GM23338 (cell line): ENCODE measurements at regions not wholly inside any gene's neighbourhood (a gene's known extent, or its start where the extent isn't known, plus 50 kb on each side); places are given as distances from the start of the nearest gene placed in this dataset.

Experiments
- ATAC-seq: fragments of 200-7000 bp; cut with Tn5 transposase; 3 replicates; pipeline ENCODE4 v1.9.1; 2020
- DNase-seq: peaks from one replicate; pipeline ENCODE4 v3.0.0-alpha.2; 2015; ENCODE audit warnings: low spot score
- H2AFZ ChIP-seq: fragments of 200-600 bp; sonication (generic); 2 replicates; pipeline ENCODE4 v1.8.0; 2016; ENCODE audit warnings: antibody characterized with exemption, mild to moderate bottlenecking, moderate library complexity
- H3F3A ChIP-seq: fragments of 200-600 bp; sonication (generic); replicated peaks from 2 replicates; pipeline ENCODE4 v1.8.0; 2017; ENCODE audit warnings: antibody characterized with exemption, mixed run types, low read depth
- H3K27ac ChIP-seq: fragments of 200-600 bp; sonication (generic); 2 replicates; pipeline ENCODE4 v1.6.1; 2016; ENCODE audit warnings: low read depth
- H3K27me3 ChIP-seq: fragments of 200-600 bp; sonication (generic); 2 replicates; pipeline ENCODE4 v1.8.0; 2016; ENCODE audit warnings: mild to moderate bottlenecking, mixed run types, moderate library complexity; ENCODE audit not compliant: insufficient read depth
- H3K36me3 ChIP-seq: fragments of 200-600 bp; sonication (generic); 2 replicates; pipeline ENCODE4 v1.8.0; 2016; ENCODE audit warnings: mild to moderate bottlenecking; ENCODE audit not compliant: insufficient read depth
- H3K4me1 ChIP-seq: fragments of 200-600 bp; sonication (generic); 2 replicates; pipeline ENCODE4 v1.8.0; 2016; ENCODE audit warnings: mild to moderate bottlenecking, moderate library complexity; ENCODE audit not compliant: insufficient read depth
- H3K4me2 ChIP-seq: fragments of 200-600 bp; sonication (generic); 2 replicates; pipeline ENCODE4 v1.7.1; 2017; ENCODE audit warnings: mixed run types
- H3K4me3 ChIP-seq: fragments of 200-600 bp; sonication (generic); 2 replicates; pipeline ENCODE4 v1.6.1; 2016; ENCODE audit warnings: mixed run types
- H3K79me2 ChIP-seq: fragments of 200-600 bp; sonication (generic); replicated peaks from 2 replicates; pipeline ENCODE4 v1.8.0; 2017; ENCODE audit warnings: mild to moderate bottlenecking; ENCODE audit not compliant: insufficient read depth
- H3K9me2 ChIP-seq: fragments of 200-600 bp; sonication (generic); 2 replicates; pipeline ENCODE4 v1.8.0; 2017; ENCODE audit not compliant: insufficient read depth
- H4K20me1 ChIP-seq: fragments of 200-600 bp; sonication (generic); replicated peaks from 2 replicates; pipeline ENCODE4 v1.8.0; 2017; ENCODE audit warnings: mild to moderate bottlenecking; ENCODE audit not compliant: insufficient read depth
- H3K27ac Mint-ChIP-seq: 2 replicates; pipeline ENCODE4 v1.8.0; 2020; ENCODE audit warnings: inconsistent platforms, mild to moderate bottlenecking, moderate library complexity, mixed read lengths
- H3K27me3 Mint-ChIP-seq: 3 replicates; pipeline ENCODE4 v1.8.0; 2022; ENCODE audit warnings: low read depth, mild to moderate bottlenecking, moderate library complexity, mixed read lengths, inconsistent platforms; ENCODE audit not compliant: insufficient read depth, poor library complexity
- H3K36me3 Mint-ChIP-seq: 3 replicates; pipeline ENCODE4 v1.8.0; 2021; ENCODE audit warnings: low read depth, mild to moderate bottlenecking, inconsistent platforms, moderate library complexity, mixed read lengths
- H3K4me1 Mint-ChIP-seq: 3 replicates; pipeline ENCODE4 v1.8.0; 2020; ENCODE audit warnings: mild to moderate bottlenecking, inconsistent platforms, mixed read lengths
- H3K4me3 Mint-ChIP-seq: 3 replicates; pipeline ENCODE4 v1.8.0; 2021; ENCODE audit warnings: moderate library complexity, mild to moderate bottlenecking, inconsistent platforms, mixed read lengths
- H3K9me3 Mint-ChIP-seq: 3 replicates; pipeline ENCODE4 v1.8.0; 2020; ENCODE audit warnings: moderate library complexity, mild to moderate bottlenecking, inconsistent platforms, mixed read lengths
- CREB1 ChIP-seq: fragments of 250-450 bp; sonication (Bioruptor Pico); IDR thresholded peaks from 2 replicates; pipeline ENCODE4 v1.5.0; 2020; ENCODE audit warnings: low read depth, mild to moderate bottlenecking, moderate library complexity
- CTCF ChIP-seq, 2 experiments: fragments of 200-600 bp in 1 of 2; sonication (generic) in 1 of 2; conservative IDR thresholded peaks; 2 replicates each; pipeline versions ENCODE4 v1.5.1 to v1.6.1; 2016 to 2017; ENCODE audit warnings: antibody characterized with exemption in 2 of 2, low read depth in 2 of 2, mild to moderate bottlenecking in 2 of 2, moderate library complexity in 1 of 2
- EZH2 ChIP-seq: fragments of 200-600 bp; sonication (generic); IDR thresholded peaks from one replicate; pipeline ENCODE4 v1.8.0; 2017; ENCODE audit warnings: antibody characterized with exemption, mild to moderate bottlenecking, low read depth; ENCODE audit not compliant: unreplicated experiment
- EZH2phosphoT487 ChIP-seq: fragments of 200-600 bp; sonication (generic); IDR thresholded peaks from one replicate; pipeline ENCODE4 v1.8.1; 2018; ENCODE audit warnings: antibody characterized with exemption; ENCODE audit not compliant: unreplicated experiment
- JUNB ChIP-seq: IDR thresholded peaks from one replicate; pipeline ENCODE4 v1.6.1; 2016; ENCODE audit warnings: antibody characterized with exemption; ENCODE audit not compliant: unreplicated experiment
- REST ChIP-seq: IDR thresholded peaks from one replicate; pipeline ENCODE4 v1.6.1; 2018; ENCODE audit warnings: antibody characterized with exemption; ENCODE audit not compliant: unreplicated experiment
- STAT1 ChIP-seq: IDR thresholded peaks from one replicate; pipeline ENCODE4 v1.6.1; 2016; ENCODE audit warnings: antibody characterized with exemption; ENCODE audit not compliant: unreplicated experiment
- ZNF114 ChIP-seq: fragments of 250-450 bp; sonication (Bioruptor Pico); IDR thresholded peaks from 2 replicates; pipeline ENCODE4 v1.5.0; 2020; ENCODE audit warnings: mild to moderate bottlenecking, moderate library complexity
- ZNF462 ChIP-seq: fragments of 250-450 bp; sonication (Bioruptor Pico); IDR thresholded peaks from 2 replicates; pipeline ENCODE4 v1.5.0; 2020; ENCODE audit warnings: mild to moderate bottlenecking, moderate library complexity

- Mint-ChIP-seq H3K36me3 (no peaks in the 10 kb centered on the region), H3K9me3 (no peaks in the 10 kb centered on the region)
Observed at GRCh38 chrX:67004451-67004850, 365.6 kb upstream of the EDA2R start.

More at GRCh38 chrX:67004451-67004850, 365.6 kb upstream of the EDA2R start:
- H3K27me3 Mint-ChIP-seq, result no peaks in the 10 kb centered on the region
- no peak overlapping the region for H2AFZ ChIP-seq
- DNase-seq (no peak), ATAC-seq (no peak)
- no peaks in the 10 kb centered on the region for H3K79me2 ChIP-seq
- H3K27me3 ChIP-seq, result no peaks in the 10 kb centered on the region
- no peak overlapping the region for H3K4me2 ChIP-seq
- H3K4me3 ChIP-seq, result no peak overlapping the region
- H3K4me3 Mint-ChIP-seq, result no peak overlapping the region
- TF ChIP-seq REST (no peak), EZH2phosphoT487 (no peak), ZNF114 (no peak), CREB1 (CRISPR knock-in tag) (no peak), EZH2 (no peak), CTCF (conservative IDR thresholded peaks at IDR 0.05; ENCODE audit: low read depth in 2 of 2) (no peak), ZNF462 (CRISPR knock-in tag) (no peak), STAT1 (no peak), JUNB (no peak)
- H3F3A ChIP-seq, result no peaks in the 10 kb centered on the region
- no peaks in the 10 kb centered on the region for H3K9me2 ChIP-seq
- H3K4me1 ChIP-seq, result no peaks in the 10 kb centered on the region
- no peaks in the 10 kb centered on the region for H3K4me1 Mint-ChIP-seq
- H3K36me3 ChIP-seq, result no peaks in the 10 kb centered on the region
- no peak overlapping the region for H3K27ac Mint-ChIP-seq
- H4K20me1 ChIP-seq, result no peaks in the 10 kb centered on the region
- no peak overlapping the region for H3K27ac ChIP-seq
